ENCODE measurements at regions not wholly inside any gene's neighbourhood (a gene's known extent, or its start where the extent isn't known, plus 50 kb on each side); places are given as distances from the start of the nearest gene placed in this dataset.
"Not testable (repeated sequence)": the region's sequence is repeated elsewhere in the genome, so short reads cannot be mapped to it uniquely, and the experiment has no call there.

DNA sequence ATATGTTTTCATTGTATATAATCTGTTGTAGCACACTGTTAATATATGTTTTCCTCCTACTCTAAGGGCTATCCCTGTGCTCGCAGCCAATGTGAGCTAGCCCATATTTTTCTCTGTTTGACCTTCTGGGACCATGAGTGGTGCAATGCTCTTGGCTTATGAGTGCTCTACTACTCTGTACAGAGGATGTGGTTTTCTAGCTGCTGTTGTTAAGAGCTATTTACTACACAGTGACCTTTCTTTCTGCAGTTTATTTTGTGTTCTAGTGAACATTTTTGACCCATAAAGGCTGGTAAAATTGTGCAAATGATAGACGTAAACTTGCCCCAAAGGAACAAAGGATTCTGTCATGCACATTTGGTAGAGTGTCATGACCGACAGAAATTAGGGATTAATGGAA lies 84.1 kb upstream of the CPHXL start:
- H3K27me3 ChIP-seq: no peaks in the 10 kb centered on the region
- ATAC-seq: no peak
- intact Hi-C loops (cut with DNase I): no loop called here
- 35% methylated on average over 3 of the region's 3 CpGs for WGBS (ENCODE audit: insufficient coverage, low coverage, low lambda C conversion rate, missing lambda C conversion rate)
- H3K4me3 ChIP-seq: no peak overlapping the region
- no peak overlapping the region for H3K27ac ChIP-seq
- no peak for TF ChIP-seq POLR2A (IDR thresholded peaks at IDR 0.05)
- TF ChIP-seq, protein P1, sequence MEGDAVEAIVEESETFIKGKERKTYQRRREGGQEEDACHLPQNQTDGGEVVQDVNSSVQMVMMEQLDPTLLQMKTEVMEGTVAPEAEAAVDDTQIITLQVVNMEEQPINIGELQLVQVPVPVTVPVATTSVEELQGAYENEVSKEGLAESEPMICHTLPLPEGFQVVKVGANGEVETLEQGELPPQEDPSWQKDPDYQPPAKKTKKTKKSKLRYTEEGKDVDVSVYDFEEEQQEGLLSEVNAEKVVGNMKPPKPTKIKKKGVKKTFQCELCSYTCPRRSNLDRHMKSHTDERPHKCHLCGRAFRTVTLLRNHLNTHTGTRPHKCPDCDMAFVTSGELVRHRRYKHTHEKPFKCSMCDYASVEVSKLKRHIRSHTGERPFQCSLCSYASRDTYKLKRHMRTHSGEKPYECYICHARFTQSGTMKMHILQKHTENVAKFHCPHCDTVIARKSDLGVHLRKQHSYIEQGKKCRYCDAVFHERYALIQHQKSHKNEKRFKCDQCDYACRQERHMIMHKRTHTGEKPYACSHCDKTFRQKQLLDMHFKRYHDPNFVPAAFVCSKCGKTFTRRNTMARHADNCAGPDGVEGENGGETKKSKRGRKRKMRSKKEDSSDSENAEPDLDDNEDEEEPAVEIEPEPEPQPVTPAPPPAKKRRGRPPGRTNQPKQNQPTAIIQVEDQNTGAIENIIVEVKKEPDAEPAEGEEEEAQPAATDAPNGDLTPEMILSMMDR (IDR thresholded peaks at IDR 0.05): no peak
- H3K4me1 ChIP-seq: no peaks in the 10 kb centered on the region
- no peaks in the 10 kb centered on the region for H3K36me3 ChIP-seq
- H3K9me3 ChIP-seq: no peaks in the 10 kb centered on the region
- no peak for DNase-seq

DNA sequence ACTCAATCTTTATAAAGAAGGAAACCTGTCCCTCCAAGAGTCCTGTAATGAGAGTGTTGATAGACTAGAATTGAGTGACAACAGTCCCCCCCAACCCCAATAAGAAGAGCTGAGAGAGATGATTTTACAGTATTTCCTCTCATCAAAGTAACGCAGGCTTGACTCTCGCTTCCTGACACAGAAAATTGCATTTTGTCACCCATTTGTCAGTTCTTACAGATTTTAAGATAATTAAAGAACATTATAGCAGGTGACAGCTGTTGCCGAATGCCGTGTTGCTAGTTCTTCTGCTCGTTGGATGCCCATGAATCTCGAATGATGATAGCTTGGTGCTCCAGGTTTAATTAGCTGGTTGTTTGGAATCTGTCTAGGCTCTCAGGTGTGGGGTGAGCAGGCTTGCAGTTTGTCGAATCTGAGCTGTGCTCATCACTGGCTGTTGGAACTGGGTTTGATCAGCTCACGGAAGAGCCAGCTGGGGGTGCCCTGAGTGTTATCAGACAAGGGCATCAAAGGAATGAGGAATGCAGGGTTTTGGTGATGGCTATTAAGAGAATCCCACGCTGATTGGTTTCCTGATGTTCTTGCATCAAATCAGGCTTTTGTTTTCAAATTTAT lies 84.8 kb upstream of the CPHXL start:
- DNase-seq (no peak), ATAC-seq (no peak)
- H3K9me3 ChIP-seq: no peaks in the 10 kb centered on the region
- H3K4me3 ChIP-seq: no peak overlapping the region
- H3K36me3 ChIP-seq: no peaks in the 10 kb centered on the region
- H3K27me3 ChIP-seq: no peaks in the 10 kb centered on the region
- TF ChIP-seq, protein P1 (IDR thresholded peaks at IDR 0.05): no peak
- TF ChIP-seq POLR2A (IDR thresholded peaks at IDR 0.05): no peak
- intact Hi-C loops (cut with DNase I): no loop called here
- WGBS (ENCODE audit: insufficient coverage, low coverage, low lambda C conversion rate, missing lambda C conversion rate): 49% methylated on average over 9 of the region's 9 CpGs
- no peak overlapping the region for H3K27ac ChIP-seq
- H3K4me1 ChIP-seq: no peaks in the 10 kb centered on the region

DNA sequence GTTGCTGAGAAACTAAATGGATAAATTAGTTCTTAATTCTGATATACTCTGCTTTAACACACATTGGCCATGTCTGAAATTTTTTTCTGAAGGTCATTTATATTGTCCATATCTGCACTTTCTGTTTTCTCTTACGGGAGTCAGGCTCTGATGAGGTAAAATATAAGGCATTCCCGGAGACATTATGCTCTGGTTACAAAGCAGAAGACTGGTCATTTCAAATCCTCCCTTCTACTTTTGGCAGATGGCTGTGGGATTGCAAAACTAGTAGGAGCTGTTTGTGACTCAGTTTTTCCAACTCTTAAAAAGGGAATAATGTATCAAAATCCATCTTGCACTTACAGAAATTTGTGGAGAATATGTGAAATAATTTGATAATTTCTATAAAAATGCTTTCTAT lies 92.2 kb upstream of the CPHXL start:
- no peak overlapping the region for H3K27ac ChIP-seq
- no peaks in the 10 kb centered on the region for H3K27me3 ChIP-seq
- 37% methylated on average over 2 of the region's 2 CpGs for WGBS (ENCODE audit: insufficient coverage, low coverage, low lambda C conversion rate, missing lambda C conversion rate)
- TF ChIP-seq, protein P1 (IDR thresholded peaks at IDR 0.05): no peak
- no peak for TF ChIP-seq POLR2A (IDR thresholded peaks at IDR 0.05)
- H3K9me3 ChIP-seq: no peaks in the 10 kb centered on the region
- DNase-seq (no peak), ATAC-seq (no peak)
- intact Hi-C loops (cut with DNase I): no loop called here
- H3K4me1 ChIP-seq: no peaks in the 10 kb centered on the region
- no peak overlapping the region for H3K4me3 ChIP-seq
- no peaks in the 10 kb centered on the region for H3K36me3 ChIP-seq

DNA sequence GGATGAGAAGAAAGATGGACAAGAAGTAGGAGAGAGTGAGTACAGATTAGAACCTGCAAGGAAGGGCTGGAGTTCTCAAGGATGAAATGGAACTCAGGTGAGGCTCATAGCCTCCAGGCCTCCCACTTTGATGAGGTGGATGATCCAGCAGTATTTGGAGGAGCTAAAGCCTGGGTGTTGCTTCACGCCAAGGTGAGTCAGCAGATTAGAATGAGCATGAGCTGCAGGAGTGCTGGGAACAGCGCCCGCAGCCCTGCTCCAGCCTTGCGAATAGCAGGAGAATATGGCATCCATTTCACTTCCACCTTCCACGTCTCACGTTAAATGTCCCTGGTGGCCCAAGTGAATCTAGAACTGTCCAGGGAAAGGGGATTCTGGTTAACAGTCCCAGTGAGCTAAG lies 94.4 kb upstream of the CPHXL start:
- ATAC-seq: no peak
- DNase-seq: no peak
- Histone ChIP-seq H3K4me1 (no peaks in the 10 kb centered on the region), H3K9me3 (no peaks in the 10 kb centered on the region), H3K36me3 (no peaks in the 10 kb centered on the region), H3K27ac (no peak overlapping the region), H3K27me3 (no peaks in the 10 kb centered on the region), H3K4me3 (no peak overlapping the region)
- TF ChIP-seq POLR2A (IDR thresholded peaks at IDR 0.05): no peak
- intact Hi-C loops (cut with DNase I): no loop called here
- 100% methylated on average over 2 of the region's 6 CpGs for WGBS (ENCODE audit: insufficient coverage, low coverage, low lambda C conversion rate, missing lambda C conversion rate)

DNA sequence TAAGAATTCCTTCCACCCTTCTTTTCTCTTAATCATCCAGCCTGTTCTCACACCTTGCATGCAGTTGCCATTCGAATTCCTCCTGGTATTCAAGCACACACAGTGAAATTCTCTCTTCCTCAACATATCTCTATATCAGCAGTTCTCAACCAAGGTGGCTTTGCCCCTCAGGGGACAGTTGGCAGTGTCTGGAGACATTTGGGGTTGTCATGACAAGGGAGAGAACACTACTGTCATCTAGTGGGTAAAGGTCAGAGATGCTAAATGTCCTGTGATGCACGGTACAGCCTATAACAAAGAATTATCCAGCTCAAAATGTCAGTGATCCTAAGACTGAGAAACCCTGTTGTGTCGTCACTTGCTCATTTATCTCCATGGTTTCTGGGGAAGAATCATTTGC lies 94.8 kb upstream of the CPHXL start:
- Histone ChIP-seq H3K9me3 (no peaks in the 10 kb centered on the region), H3K27ac (no peak overlapping the region), H3K36me3 (no peaks in the 10 kb centered on the region), H3K4me1 (no peaks in the 10 kb centered on the region), H3K4me3 (no peak overlapping the region), H3K27me3 (no peaks in the 10 kb centered on the region)
- no peak for DNase-seq
- 35% methylated on average over 2 of the region's 3 CpGs for WGBS (ENCODE audit: insufficient coverage, low coverage, low lambda C conversion rate, missing lambda C conversion rate)
- ATAC-seq: no peak
- TF ChIP-seq, protein P1 (IDR thresholded peaks at IDR 0.05): no peak
- no peak for TF ChIP-seq POLR2A (IDR thresholded peaks at IDR 0.05)
- intact Hi-C loops (cut with DNase I): no loop called here

DNA sequence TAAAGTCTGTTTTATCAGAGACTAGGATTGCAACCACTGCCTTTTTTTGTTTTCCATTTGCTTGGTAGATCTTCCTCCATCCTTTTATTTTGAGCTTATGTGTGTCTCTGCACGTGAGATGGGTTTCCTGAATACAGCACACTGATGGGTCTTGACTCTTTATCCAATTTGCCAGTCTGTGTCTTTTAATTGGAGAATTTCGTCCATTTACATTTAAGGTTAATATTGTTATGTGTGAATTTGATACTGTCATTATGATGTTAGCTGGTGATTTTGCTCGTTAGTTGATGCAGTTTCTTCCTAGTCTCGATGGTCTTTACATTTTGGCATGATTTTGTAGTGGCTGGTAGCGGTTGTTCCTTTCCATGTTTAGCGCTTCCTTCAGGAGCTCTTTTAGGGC lies 99.5 kb upstream of the CPHXL start:
- H3K4me3 ChIP-seq; H3K27me3 ChIP-seq; H3K36me3 ChIP-seq; H3K27ac ChIP-seq; H3K4me1 ChIP-seq; H3K9me3 ChIP-seq; ATAC-seq; intact Hi-C loops (cut with DNase I); DNase-seq: not testable (repeated sequence)
- WGBS (ENCODE audit: insufficient coverage, low coverage, low lambda C conversion rate, missing lambda C conversion rate): 49% methylated on average over 6 of the region's 6 CpGs

DNA sequence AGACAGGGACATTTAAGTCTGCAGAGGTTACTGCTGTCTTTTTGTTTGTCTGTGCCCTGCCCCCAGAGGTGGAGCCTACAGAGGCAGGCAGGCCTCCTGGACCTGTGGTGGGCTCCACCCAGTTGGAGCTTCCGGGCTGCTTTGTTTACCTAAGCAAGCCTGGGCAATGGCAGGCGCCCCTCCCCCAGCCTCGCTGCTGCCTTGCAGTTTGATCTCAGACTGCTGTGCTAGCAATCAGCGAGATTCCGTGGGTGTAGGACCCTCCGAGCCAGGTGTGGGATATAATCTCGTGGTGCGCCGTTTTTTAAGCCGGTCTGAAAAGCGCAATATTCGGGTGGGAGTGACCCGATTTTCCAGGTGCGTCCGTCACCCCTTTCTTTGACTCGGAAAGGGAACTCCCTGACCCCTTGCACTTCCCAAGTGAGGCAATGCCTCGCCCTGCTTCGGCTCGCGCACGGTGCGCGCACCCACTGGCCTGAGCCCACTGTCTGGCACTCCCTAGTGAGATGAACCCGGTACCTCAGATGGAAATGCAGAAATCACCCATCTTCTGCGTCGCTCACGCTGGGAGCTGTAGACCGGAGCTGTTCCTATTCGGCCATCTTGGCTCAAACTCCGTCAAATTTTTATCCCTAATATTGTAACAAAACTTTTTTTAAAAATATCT lies 101.2 kb upstream of the CPHXL start:
- WGBS (ENCODE audit: insufficient coverage, low coverage, low lambda C conversion rate, missing lambda C conversion rate): 73% methylated on average over 3 of the region's 30 CpGs
- H3K27me3 ChIP-seq; H3K27ac ChIP-seq; H3K36me3 ChIP-seq; intact Hi-C loops (cut with DNase I); DNase-seq; ATAC-seq; H3K4me1 ChIP-seq; H3K4me3 ChIP-seq; H3K9me3 ChIP-seq: not testable (repeated sequence)

DNA sequence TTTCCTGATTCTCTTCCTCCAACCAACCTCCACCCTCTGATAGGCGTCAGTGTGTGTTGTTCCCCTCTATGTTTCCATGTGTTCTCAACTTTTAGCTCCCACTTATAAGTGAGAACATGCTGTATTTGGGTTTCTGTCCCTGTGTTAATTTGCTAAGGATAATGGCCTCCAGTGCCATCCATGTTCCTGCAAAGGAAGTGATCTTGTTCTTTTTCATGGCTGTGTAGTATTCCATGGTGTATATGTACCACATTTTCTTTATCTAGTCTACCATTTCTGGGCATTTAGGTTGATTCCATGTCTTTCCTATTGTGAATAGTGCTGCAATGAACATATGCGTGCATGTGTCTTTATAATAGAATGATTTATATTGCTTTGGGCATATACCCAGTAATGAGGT lies 107.1 kb upstream of the CPHXL start:
- H3K27ac ChIP-seq; H3K27me3 ChIP-seq; DNase-seq; ATAC-seq; H3K9me3 ChIP-seq; H3K36me3 ChIP-seq; intact Hi-C loops (cut with DNase I); H3K4me1 ChIP-seq; H3K4me3 ChIP-seq: not testable (repeated sequence)
- WGBS (ENCODE audit: insufficient coverage, low coverage, low lambda C conversion rate, missing lambda C conversion rate): 78% methylated on average over 2 of the region's 2 CpGs
